G401 (cell line): ENCODE measurements at regions not wholly inside any gene's neighbourhood (a gene's known extent, or its start where the extent isn't known, plus 50 kb on each side); places are given as distances from the start of the nearest gene placed in this dataset.

Experiments
- DNase-seq: peaks from one replicate; pipeline ENCODE4 v3.0.0-alpha.2; 2015; ENCODE audit warnings: low spot score
- in situ Hi-C: cut with HindIII; loops from 2 replicates; pipeline ENCODE4 v1.10.0; 2016; ENCODE audit warnings: low sequenced_read_pairs, mixed read lengths

DNA sequence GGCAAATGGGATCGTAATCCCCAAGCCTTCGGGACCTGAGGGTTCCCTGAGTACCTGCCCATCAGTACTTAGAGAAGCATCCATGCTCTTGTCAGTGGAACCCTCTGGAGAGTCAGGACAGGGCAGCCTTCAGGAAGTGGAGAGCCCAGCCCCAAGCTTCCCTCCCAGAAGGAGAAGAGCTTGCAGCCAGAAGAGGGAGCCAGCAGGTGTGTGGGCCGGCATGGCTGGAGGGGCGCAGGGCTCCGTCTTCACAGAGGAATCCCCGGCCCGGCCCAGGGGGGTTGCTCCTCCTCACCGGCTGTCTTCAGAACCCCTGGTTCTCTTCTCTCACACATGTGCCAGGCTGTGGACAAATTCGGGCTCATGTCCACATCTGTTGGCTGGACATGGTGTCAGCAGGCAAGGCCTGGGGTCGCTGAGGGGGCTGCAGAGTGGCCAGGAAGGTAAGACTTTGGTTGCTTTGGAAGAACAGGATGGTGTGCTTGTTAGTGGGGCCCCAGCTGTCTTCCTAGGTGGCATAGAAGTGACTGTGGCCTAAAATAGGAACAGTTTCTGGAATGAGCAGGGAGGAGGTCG lies 58.9 kb upstream of the RXRA start:
- no peak for DNase-seq
- in situ Hi-C loops, result no loop called here

DNA sequence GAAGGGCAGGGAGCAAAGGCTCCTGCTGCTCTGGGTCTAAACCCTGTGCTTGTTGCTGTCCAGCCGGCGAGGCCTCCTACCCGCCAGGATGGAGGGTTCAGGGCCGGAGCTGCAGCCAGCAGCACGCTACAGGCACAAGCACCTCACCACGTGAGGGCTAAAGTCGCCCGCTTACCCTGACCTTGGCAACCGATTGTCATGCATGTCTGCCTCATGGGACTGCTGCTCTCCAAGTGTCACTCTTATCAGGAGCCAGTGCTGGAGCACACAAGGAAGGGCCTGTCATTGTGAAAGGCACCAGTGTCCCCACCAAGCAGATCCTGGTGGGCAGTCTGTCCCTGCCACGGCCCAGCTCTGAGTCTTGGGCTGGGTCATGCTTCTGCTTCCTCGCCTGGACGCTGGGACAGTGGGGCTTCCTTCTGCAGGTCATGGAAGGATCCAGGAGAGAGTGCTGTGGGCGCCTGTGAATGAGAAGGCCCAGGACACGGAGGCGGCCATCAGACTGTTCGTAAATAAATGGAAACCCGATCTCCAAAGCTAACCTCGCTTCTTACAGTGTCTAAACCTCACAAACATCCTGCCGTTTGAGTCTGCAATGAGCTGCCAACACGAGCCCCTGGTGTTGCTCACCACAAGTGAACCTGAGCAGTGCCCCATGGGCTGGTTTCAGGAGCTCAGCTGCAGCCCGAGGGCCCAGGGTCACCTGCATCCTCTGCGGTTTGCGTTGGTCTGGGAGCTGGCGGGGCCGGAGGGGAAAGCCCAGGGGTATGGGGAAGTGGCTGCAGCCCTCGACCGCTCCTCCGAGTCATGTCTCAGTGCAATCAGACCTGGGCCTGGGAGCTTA lies 58.2 kb upstream of the RXRA start:
- no peak for DNase-seq
- in situ Hi-C loops, result no loop called here

DNA sequence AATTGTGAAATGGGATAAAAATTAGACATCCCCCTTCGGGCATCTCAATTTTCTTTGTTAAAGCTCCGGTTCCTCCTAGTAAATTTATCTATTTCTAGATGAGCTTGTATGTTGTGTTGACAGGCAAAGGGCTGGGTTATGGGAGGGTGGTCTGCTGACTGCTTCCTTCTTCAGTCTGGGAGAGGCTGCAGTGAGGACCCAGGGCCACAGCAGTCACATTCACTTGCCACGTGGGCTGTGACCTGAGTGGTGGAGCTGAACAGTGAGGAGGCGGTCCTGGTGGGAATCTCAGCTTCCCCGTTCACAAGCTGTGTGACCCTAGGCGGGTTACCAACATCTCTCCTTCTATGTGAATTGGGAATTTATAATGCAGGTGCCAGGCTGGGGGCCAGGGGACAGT lies 57.5 kb upstream of the RXRA start:
- no peak for DNase-seq
- in situ Hi-C loops, result no loop called here

DNA sequence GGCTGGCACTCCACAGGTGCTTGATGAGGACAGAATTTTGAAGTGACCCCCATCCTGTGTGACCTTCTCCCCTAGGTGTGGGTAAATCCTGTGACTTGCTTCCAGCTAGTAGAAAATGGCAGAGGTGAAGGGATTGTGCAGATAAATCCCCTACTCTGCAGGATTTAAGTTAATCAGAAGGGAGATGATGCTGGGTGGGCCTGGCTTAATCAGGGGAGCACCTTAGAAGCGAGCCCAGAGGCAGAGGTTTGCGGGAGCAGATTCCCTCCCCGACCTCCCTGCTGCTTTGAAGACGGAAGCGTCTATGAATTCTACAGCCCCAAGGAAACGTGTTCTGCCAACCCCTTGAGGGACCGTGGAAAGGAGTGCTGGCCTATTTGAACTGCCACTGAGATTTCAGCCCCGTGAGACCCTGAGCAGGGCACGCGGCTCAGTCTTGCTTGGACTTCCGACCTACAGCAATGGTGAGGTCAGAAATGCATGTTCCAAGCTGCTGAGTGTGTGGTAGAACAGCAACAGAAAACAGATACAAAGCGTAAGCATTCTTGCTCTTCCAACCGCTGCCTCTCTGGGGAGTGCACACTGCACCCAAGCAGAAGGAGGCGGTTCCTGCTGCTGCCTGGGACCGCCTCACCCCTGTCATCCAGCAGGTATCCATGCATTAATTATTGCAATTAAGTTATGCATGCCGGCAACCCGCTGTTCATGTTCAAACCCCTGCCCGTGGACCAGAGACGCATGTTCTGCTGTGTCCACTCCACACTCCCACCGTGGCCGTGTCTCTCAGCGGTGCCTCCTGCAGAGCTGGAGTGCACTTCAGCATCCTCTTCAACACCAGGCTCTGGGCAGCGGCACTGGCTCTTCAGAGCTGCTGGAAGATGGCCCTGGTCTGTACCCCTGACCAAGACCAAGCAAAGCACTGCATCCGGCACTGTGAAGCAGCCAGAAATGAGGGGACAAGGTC lies 54.6 kb upstream of the RXRA start:
- in situ Hi-C loops, result no loop called here
- DNase-seq, result no peak

DNA sequence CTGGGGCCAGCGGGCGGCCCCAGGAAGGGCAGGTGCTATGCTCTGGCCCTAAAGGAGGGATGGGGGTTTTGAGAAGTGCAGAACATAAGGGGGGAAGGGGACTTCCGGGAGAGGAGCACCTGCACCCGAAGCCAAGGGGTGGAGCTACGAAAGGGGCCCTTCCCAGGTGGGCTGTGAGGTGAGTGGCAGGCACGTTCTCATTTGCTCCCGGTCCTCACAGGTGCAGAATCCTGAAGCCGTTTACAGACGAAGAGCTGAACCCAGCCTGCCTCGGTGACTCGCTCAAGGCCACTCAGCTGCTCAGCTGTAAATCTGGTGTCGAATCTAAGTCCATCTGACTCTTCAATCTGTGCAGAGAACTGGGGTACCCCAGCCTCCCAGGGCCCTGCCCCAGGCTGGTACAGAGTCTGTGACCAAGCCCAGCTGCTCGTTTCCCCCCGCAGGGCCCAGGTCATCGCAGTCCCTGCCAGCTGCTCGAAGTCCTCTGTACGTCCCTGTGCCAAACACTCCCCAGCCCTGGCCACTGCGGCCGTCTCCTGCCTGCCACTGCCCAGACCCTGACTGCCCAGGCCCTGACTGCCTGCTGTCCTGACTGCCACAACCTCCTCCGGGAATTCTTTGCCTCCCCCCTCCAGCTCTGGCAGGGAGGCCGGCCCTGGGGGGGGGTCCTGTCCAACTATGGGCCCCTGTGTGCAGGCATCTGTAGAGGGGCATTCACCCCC lies 53.8 kb upstream of the RXRA start:
- no peak for DNase-seq
- in situ Hi-C loops, result no loop called here

DNA sequence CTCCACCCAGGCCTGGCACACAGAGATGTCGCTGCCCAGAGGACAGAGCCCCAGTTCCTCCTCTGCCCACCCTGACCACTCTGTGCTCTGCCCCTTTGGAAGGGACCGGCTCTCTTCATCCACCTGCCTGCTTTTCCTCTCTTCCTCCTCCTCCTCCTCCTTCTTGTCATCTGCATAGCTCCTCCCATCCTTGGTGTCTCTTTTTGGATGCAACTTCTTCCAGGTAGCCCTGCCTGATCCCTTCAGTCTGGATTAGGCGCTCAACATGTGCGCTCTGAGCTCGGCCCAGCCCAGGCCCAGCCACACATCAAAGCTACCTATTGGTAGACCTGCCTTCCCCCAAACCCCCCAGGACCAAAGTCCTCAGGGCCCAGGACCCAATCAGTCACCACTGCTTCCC lies 52.6 kb upstream of the RXRA start:
- in situ Hi-C loops, result no loop called here
- DNase-seq, result no peak

DNA sequence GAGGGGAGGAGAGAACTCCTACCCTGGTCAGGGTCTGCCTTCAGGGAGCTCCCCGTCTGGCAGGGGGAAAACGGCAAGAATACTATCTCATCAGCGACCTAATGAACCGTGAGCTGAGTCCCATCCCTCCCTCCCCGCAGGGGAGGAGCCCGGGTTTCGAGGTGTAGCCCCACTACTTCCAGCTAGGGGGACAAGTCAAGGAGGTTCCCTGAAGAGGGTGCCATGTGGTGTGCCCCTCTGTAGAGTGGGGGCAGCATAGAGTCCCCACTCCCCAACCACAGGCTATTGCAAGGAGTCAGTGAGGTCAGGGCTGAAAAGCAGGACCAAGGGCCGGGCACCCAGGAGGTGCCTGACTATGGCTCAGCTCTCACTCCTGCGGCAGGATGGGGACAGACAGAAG lies 50.9 kb upstream of the RXRA start:
- in situ Hi-C loops, result no loop called here
- DNase-seq, result no peak

DNA sequence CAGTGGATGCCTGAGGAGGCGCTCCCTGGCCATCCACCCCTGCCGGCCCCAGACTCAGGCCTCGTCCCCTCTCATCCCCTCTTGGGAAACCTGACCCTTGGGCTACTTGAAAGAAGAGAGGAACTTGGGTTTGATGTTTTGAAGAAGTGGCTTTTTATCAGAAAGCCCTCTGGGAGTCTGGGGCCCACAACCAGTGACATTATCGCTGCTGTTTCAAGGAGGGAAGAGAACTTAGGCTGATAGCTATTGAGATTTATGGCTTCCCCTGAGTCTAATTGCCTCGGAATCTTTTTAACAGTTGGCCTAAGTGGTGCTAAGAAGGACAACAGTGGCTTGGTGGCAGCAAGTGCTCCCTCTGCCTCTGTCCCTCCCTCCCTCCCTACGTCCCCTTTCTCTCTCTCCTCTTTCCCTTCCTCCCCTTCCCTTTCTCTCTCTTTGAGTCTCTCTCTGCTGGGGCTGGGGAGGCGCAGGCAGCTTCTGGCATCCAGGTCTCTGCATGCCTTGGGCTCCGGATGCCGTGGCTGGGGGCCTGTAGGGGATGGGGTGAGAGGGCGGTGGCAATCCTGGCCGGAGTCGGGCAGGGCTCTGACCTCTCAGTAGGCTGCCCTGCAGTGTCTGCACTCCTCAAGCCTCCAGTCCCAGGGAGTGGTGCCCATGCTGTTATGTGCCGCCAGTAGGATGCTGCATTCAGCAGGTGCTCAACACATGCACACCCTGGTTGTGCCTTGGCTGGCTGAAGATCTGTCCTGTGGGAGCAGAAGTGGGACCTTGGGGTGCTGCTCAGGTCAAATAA lies 49.6 kb upstream of the RXRA start:
- in situ Hi-C loops, result no loop called here
- no peak for DNase-seq
